Stomach smooth muscle (tissue), 2 donors: ENCODE measurements at regions not wholly inside any gene's neighbourhood (a gene's known extent, or its start where the extent isn't known, plus 50 kb on each side); places are given as distances from the start of the nearest gene placed in this dataset.

Experiments used
- H3K27ac ChIP-seq: one replicate; pipeline ENCODE4 v1.7.0; 2013; ENCODE audit warnings: mild to moderate bottlenecking, low read length, inconsistent platforms
- H3K27me3 ChIP-seq, 2 donors: one replicate each; pipeline ENCODE4 v1.7.0; 2013; ENCODE audit warnings: low read length in 2 of 2; ENCODE audit not compliant: insufficient read depth in 2 of 2, control insufficient read depth in 1 of 2
- H3K36me3 ChIP-seq, 2 donors: one replicate each; pipeline ENCODE4 v1.7.0; 2013; ENCODE audit warnings: low read length in 2 of 2; ENCODE audit not compliant: control insufficient read depth in 2 of 2, insufficient read depth in 2 of 2
- H3K4me1 ChIP-seq: one replicate; pipeline ENCODE4 v1.7.0; 2013; ENCODE audit warnings: low read length; ENCODE audit not compliant: control insufficient read depth, insufficient read depth
- H3K4me3 ChIP-seq, 2 donors: one replicate each; pipeline ENCODE4 v1.7.0; 2013; ENCODE audit warnings: low read length in 2 of 2
- H3K9ac ChIP-seq, 2 donors: one replicate each; pipeline ENCODE4 v1.7.0; 2013; ENCODE audit warnings: low read length in 2 of 2, mild to moderate bottlenecking in 1 of 2
- H3K9me3 ChIP-seq, 2 donors: one replicate each; pipeline ENCODE4 v1.7.0; 2013; ENCODE audit warnings: low read length in 2 of 2; ENCODE audit not compliant: control insufficient read depth in 2 of 2
- donor health status: healthy.
- donor health status: Pancreatic carcinoma.

DNA sequence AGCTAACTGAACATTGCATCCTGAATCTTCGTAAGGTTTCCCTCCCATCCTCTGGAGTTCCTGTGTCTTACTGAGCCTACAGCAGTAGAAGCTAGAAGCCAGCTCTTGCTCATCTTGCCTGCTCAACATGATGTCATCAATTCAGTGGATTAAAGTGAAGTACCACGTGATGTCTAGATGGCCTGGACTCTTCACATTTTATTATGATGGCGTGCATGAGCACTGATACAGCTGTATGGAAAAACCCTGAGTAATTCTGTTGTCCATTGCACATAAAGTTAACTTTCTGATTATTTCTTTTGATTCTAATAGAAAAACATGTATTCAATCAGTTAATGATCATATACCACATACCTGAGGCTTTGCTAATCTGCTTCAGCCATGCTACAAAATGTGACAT is 2387.7 kb upstream of the TENM3 start:
- Histone ChIP-seq H3K9ac (no peak overlapping the region), H3K27me3 (no peaks in the 10 kb centered on the region), H3K36me3 (no peaks in the 10 kb centered on the region), H3K4me1 (no peaks in the 10 kb centered on the region), H3K27ac (no peak overlapping the region), H3K4me3 (no peak overlapping the region), H3K9me3 (peaks cover 0 to 2% of the 10 kb centered on the region in 2 donors)

DNA sequence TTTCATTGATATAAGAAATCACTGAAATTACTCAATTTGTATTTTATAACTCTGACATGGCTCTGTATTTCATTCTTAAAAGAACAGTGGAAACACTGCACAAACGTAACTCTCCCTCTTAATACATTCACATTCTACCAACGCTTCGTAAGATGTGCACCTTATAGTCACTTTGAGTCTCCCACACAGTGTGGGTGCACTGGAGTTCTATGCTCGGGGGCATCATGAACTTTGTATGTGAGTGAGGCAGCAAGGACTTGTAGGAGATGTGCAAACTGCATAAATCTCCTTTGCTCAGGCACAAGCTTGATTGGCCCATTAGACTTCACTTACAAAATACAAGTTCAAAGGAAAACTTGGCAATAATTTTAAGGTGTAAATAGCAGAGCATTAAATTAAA is 2385.0 kb upstream of the TENM3 start:
- Histone ChIP-seq H3K27ac (no peak overlapping the region), H3K4me3 (no peak overlapping the region), H3K4me1 (no peaks in the 10 kb centered on the region), H3K9ac (no peak overlapping the region), H3K9me3 (peaks cover 0 to 2% of the 10 kb centered on the region in 2 donors), H3K36me3 (no peaks in the 10 kb centered on the region), H3K27me3 (no peaks in the 10 kb centered on the region)

DNA sequence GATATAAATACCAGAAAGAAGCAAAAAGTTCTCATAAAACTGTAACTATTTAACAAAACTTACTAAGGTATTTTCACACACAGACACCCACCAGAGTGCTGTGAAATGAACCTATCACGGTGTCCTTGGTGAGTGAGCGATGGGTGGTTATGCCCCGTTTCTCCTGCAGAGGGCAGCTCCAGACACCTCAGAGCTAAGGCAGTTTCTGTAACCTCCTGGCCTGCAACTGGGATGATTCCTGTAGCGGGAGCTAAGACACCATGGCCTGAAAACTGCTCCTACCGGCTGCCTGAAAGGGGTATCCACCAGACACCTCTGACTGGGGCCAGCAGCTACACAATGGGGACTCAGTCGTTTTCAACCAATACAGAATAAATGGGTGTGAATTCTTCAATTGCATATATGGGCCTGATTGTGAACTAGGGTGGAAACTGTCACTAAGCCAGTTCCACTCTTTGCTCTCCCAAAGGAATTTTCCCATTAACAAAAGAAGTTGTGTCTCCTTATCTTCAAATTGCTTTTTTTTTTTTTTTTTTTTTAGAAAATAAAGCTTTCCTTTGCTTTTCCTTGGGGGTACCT is 2375.8 kb upstream of the TENM3 start:
- Histone ChIP-seq H3K36me3 (no peaks in the 10 kb centered on the region), H3K4me1 (no peaks in the 10 kb centered on the region), H3K9me3 (no peaks in the 10 kb centered on the region), H3K4me3 (no peak overlapping the region), H3K9ac (no peak overlapping the region), H3K27me3 (no peaks in the 10 kb centered on the region), H3K27ac (no peak overlapping the region)

DNA sequence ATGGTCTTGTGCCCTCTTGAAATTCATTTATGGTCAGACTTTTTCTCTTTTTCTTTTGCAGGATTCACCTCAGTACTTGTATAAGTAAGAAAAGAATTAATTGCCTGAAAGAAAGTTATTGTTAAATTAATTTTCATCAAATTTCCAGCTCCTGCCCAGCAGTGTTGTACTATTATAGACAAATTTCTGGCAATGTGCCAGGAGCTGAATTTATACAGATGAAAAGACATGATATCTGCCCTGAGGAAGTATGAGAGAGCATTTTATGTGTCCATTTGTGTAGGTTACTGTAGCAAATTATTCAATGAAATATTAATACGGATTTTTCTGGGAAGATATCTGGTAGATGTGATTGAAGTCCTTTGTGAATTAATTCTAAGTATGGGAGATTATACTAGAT is 2371.5 kb upstream of the TENM3 start:
- Histone ChIP-seq H3K36me3 (no peaks in the 10 kb centered on the region), H3K9ac (no peak overlapping the region), H3K27ac (no peak overlapping the region), H3K4me3 (no peak overlapping the region), H3K9me3 (no peaks in the 10 kb centered on the region), H3K4me1 (no peaks in the 10 kb centered on the region), H3K27me3 (no peaks in the 10 kb centered on the region)

DNA sequence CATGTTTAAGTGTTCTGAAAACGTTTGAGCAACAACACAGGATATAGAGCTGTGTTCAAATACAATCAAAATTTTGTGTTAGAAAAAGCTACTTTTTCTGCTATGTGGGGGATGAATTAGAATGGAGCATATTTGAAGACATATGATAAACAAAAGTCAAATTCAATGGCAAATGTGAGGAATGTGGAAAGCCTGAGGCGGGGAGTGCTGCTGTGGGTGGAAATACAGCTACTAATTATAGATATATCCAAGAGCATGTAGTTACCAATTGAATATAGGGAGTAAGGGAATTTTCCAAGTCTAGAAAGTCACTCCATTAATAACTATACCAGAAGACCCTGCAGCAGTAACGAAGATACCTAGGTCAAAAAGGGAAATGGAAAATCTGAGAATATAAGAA is 2370.4 kb upstream of the TENM3 start:
- Histone ChIP-seq H3K9ac (no peak overlapping the region), H3K4me1 (no peaks in the 10 kb centered on the region), H3K27ac (no peak overlapping the region), H3K27me3 (no peaks in the 10 kb centered on the region), H3K9me3 (no peaks in the 10 kb centered on the region), H3K4me3 (no peak overlapping the region), H3K36me3 (no peaks in the 10 kb centered on the region)

DNA sequence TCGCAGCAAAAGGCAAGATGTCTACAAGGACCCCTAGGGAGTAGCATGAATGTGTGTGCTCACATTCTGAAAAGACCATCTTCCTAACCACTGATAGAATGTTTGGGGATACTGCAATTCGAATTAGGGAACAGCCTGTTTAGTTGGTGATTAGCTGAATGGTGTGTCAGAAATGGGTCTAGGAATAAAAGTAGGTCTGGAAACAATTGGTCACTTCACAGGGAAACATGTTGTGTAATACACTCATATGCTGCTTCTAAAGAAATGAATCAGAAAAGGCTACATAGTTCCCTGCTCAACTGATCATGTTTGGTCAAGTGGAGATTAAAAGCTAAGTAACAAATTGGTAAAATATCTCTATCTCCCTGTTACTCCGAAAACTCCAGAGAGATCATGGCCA is 2362.4 kb upstream of the TENM3 start:
- Histone ChIP-seq H3K27me3 (no peaks in the 10 kb centered on the region), H3K4me1 (no peaks in the 10 kb centered on the region), H3K9me3 (no peaks in the 10 kb centered on the region), H3K27ac (no peak overlapping the region), H3K4me3 (no peak overlapping the region), H3K9ac (no peak overlapping the region), H3K36me3 (no peaks in the 10 kb centered on the region)

DNA sequence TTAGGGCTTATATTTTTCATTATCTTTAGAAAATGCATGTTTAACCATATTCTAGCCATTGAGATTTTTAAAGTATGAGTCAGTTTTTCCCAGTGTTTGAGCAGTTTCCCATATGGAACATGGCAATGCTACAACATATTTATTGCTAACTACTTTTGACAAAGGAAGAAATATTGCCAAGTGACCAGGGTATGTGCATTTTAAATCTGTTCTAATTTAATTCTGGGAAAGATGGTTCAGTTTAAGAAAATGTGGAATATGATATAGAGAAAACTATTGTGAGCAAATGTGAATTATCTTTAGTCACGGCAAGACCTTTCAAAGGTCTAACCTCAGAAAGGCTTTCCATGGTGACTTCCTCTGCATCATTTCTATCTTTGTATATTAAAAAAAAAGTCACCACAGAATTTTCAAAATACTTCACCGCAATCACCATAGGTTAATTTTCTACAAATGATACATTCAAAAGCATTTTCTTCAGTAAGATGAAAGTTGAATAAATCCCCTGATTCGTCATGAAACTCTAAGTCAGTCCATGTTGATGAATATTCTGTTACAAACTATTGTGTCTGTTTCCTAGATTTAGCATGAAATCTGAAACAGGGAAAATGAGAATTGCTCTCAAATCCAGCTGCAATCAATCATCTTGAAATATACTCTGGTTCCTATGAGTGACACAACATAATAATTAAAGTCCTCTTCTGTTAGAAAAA is 2349.0 kb upstream of the TENM3 start:
- Histone ChIP-seq H3K36me3 (no peaks in the 10 kb centered on the region), H3K9ac (no peak overlapping the region), H3K27ac (no peak overlapping the region), H3K4me1 (no peaks in the 10 kb centered on the region), H3K4me3 (no peak overlapping the region), H3K27me3 (no peaks in the 10 kb centered on the region), H3K9me3 (peaks cover 0 to 2% of the 10 kb centered on the region in 2 donors)

DNA sequence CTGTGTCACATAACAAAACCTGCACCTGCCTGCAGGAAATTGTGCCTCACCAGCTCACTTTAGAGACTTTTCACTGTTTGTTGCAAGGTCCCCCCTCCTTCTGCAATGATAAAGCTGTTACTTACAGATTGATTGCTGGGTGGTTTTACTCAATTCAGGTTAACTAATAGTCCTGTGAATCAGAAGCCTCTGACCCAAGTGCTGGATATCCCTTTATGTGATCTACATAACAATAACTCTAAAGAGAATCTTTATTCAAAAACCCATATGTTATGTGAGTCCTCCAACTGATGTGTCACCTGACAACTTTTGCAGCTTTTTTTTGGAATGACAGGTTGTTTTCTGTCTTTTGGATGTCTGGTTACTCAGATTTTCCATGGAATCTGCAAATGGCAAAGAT is 2323.6 kb upstream of the TENM3 start:
- Histone ChIP-seq H3K4me3 (no peak overlapping the region), H3K27me3 (no peaks in the 10 kb centered on the region), H3K4me1 (no peaks in the 10 kb centered on the region)

DNA sequence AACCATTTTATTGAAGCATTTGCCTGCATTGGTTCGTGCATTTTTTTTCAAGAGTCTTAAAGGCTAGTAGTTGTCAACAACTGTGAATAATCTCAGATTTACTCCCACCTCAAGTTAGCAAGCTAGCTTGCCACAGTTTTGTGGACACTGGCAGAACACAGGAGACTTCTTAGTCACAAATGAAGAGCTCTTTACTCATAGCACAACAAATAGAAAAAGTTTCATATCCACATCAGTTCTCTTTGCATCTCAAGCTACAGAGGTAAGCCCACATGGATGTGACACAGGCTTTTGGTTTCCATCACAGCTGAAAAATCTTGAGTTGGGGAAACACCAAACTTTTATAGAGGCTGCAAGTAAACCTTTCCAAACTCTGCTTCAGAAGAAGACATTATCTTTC is 2315.7 kb upstream of the TENM3 start:
- H3K4me3 ChIP-seq, result no peak overlapping the region
- H3K9me3 ChIP-seq, result no peaks in the 10 kb centered on the region
- no peaks in the 10 kb centered on the region for H3K36me3 ChIP-seq
- no peak overlapping the region for H3K9ac ChIP-seq
- no peak overlapping the region for H3K27ac ChIP-seq
- no peaks in the 10 kb centered on the region for H3K4me1 ChIP-seq
- no peaks in the 10 kb centered on the region for H3K27me3 ChIP-seq

More for the DNA sequence above, 2323.6 kb upstream of the TENM3 start:
- Histone ChIP-seq H3K9ac (no peak overlapping the region), H3K27ac (no peak overlapping the region), H3K36me3 (no peaks in the 10 kb centered on the region), H3K9me3 (no peaks in the 10 kb centered on the region)

DNA sequence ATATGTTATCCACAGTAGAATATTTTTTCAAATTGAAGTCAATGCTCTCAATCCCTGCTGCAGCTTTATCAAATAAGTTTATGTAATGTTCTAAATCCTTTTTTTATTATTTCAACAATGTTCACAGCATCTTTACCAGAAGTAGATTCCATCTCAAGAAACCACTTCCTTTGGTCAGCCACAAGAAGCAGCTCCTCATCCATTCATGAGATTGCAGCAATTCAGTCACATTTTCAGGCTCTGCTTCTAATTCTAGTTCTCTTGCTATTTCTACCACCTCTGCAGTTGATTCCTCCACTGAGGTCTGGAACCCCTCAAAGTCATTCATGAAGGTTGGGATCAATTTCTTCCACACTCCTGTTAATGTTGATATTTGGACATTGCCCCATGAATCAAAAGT is 2301.3 kb upstream of the TENM3 start:
- H3K9ac ChIP-seq, result no peak overlapping the region
- peaks cover 0 to 3% of the 10 kb centered on the region in 2 donors for H3K9me3 ChIP-seq
- H3K4me3 ChIP-seq, result no peak overlapping the region
- no peak overlapping the region for H3K27ac ChIP-seq
- no peaks in the 10 kb centered on the region for H3K4me1 ChIP-seq
- H3K36me3 ChIP-seq, result no peaks in the 10 kb centered on the region
- no peaks in the 10 kb centered on the region for H3K27me3 ChIP-seq

DNA sequence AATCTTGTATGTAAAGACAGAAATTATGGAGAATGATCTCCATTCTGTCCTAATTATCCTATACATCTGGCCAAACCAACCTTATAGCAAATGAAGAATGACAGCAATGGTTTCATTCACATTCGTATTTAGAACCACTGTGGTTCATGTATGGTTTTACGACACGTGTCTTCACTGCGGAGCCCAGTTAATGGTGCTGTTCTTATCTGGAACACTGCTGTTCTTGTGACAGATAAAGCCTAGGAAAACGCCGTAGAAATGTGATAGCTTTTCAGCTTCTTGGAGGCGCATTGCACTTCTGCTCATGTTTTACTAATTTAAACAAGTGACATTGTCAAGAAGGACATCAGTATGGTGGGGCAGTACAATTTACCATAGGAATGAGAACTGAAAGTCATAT is 2266.4 kb upstream of the TENM3 start:
- H3K9me3 ChIP-seq, result no peaks in the 10 kb centered on the region
- H3K36me3 ChIP-seq, result no peaks in the 10 kb centered on the region
- no peaks in the 10 kb centered on the region for H3K4me1 ChIP-seq
- H3K27me3 ChIP-seq, result no peaks in the 10 kb centered on the region
- H3K9ac ChIP-seq, result no peak overlapping the region
- H3K4me3 ChIP-seq, result no peak overlapping the region
- H3K27ac ChIP-seq, result no peak overlapping the region
